HG03342 (cell line): ENCODE measurements at regions not wholly inside any gene's neighbourhood (a gene's known extent, or its start where the extent isn't known, plus 50 kb on each side); places are given as distances from the start of the nearest gene placed in this dataset.

Experiments used
- ATAC-seq: cut with Tn5 transposase; IDR thresholded peaks from one replicate; pipeline ENCODE4 v1.9.1; 2021; ENCODE audit warnings: mild to moderate bottlenecking, moderate library complexity; ENCODE audit not compliant: unreplicated experiment

- ATAC-seq = no peak
Measured at GRCh38 chr21:41596241-41596925, 88.4 kb upstream of the TMPRSS2 start.

- ATAC-seq = no peak
Measured at GRCh38 chr21:41594268-41594667, 86.3 kb upstream of the TMPRSS2 start.

GRCh38 chr21:41593760-41594138 lies 85.8 kb upstream of the TMPRSS2 start:
- ATAC-seq = no peak

- ATAC-seq = no peak
Measured at GRCh38 chr21:41593051-41593759, 85.2 kb upstream of the TMPRSS2 start.

GRCh38 chr21:41589620-41590175 lies 81.7 kb upstream of the TMPRSS2 start:
- no peak for ATAC-seq

- no peak for ATAC-seq
Measured at GRCh38 chr21:41589131-41589530, 81.2 kb upstream of the TMPRSS2 start.

- ATAC-seq = no peak
Measured at GRCh38 chr21:41585199-41585994, 77.4 kb upstream of the TMPRSS2 start.

- ATAC-seq = no peak
Measured at GRCh38 chr21:41584603-41585176, 76.7 kb upstream of the TMPRSS2 start.

- no peak for ATAC-seq
Measured at GRCh38 chr21:41583274-41583790, 75.4 kb upstream of the TMPRSS2 start.

- no peak for ATAC-seq
Measured at GRCh38 chr21:41582866-41583265, 74.9 kb upstream of the TMPRSS2 start.

GRCh38 chr21:41582298-41582840 lies 74.4 kb upstream of the TMPRSS2 start:
- no peak for ATAC-seq

GRCh38 chr21:41581592-41582228 lies 73.8 kb upstream of the TMPRSS2 start:
- ATAC-seq = no peak

- ATAC-seq = no peak
Measured at GRCh38 chr21:41580758-41581554, 73.0 kb upstream of the TMPRSS2 start.

- no peak for ATAC-seq
Measured at GRCh38 chr21:41579692-41580091, 71.7 kb upstream of the TMPRSS2 start.

GRCh38 chr21:41578716-41579115 lies 70.8 kb upstream of the TMPRSS2 start:
- ATAC-seq = no peak

- no peak for ATAC-seq
Measured at GRCh38 chr21:41578083-41578482, 70.1 kb upstream of the TMPRSS2 start.

GRCh38 chr21:41576013-41576615 lies 68.2 kb upstream of the TMPRSS2 start:
- no peak for ATAC-seq

GRCh38 chr21:41573902-41574690 lies 66.1 kb upstream of the TMPRSS2 start:
- ATAC-seq = no peak
